ENCODE measurements at regions not wholly inside any gene's neighbourhood (a gene's known extent, or its start where the extent isn't known, plus 50 kb on each side); places are given as distances from the start of the nearest gene placed in this dataset.
"Not testable (repeated sequence)": the region's sequence is repeated elsewhere in the genome, so short reads cannot be mapped to it uniquely, and the experiment has no call there.

GRCh38 chrX:82703551-82703950 lies 804.5 kb upstream of the POU3F4 start:
- DNase-seq (ENCODE audit: low read depth, low spot score): no peak
- in situ Hi-C loops (cut with HindIII; ENCODE audit: low pct_unique_long_range_greater_than_20kb, low sequenced_read_pairs): no loop called here

GRCh38 chrX:82711457-82711856 lies 796.6 kb upstream of the POU3F4 start:
- no peak for DNase-seq (ENCODE audit: low read depth, low spot score)
- in situ Hi-C loops (cut with HindIII; ENCODE audit: low pct_unique_long_range_greater_than_20kb, low sequenced_read_pairs): no loop called here

- in situ Hi-C loops (cut with HindIII; ENCODE audit: low pct_unique_long_range_greater_than_20kb, low sequenced_read_pairs): no loop called here
- DNase-seq (ENCODE audit: low read depth, low spot score): no peak
Measured at GRCh38 chrX:82721891-82722290, 786.2 kb upstream of the POU3F4 start.

- in situ Hi-C loops (cut with HindIII; ENCODE audit: low pct_unique_long_range_greater_than_20kb, low sequenced_read_pairs): no loop called here
- no peak for DNase-seq (ENCODE audit: low read depth, low spot score)
Measured at GRCh38 chrX:82723806-82724205, 784.3 kb upstream of the POU3F4 start.

- in situ Hi-C loops (cut with HindIII; ENCODE audit: low pct_unique_long_range_greater_than_20kb, low sequenced_read_pairs); DNase-seq (ENCODE audit: low read depth, low spot score): not testable (repeated sequence)
Measured at GRCh38 chrX:82727436-82727835, 780.7 kb upstream of the POU3F4 start.

GRCh38 chrX:82732861-82733260 lies 775.2 kb upstream of the POU3F4 start:
- no peak for DNase-seq (ENCODE audit: low read depth, low spot score)
- in situ Hi-C loops (cut with HindIII; ENCODE audit: low pct_unique_long_range_greater_than_20kb, low sequenced_read_pairs): no loop called here

- DNase-seq (ENCODE audit: low read depth, low spot score): no peak
- in situ Hi-C loops (cut with HindIII; ENCODE audit: low pct_unique_long_range_greater_than_20kb, low sequenced_read_pairs): no loop called here
Measured at GRCh38 chrX:82734140-82734539, 774.0 kb upstream of the POU3F4 start.

DNA sequence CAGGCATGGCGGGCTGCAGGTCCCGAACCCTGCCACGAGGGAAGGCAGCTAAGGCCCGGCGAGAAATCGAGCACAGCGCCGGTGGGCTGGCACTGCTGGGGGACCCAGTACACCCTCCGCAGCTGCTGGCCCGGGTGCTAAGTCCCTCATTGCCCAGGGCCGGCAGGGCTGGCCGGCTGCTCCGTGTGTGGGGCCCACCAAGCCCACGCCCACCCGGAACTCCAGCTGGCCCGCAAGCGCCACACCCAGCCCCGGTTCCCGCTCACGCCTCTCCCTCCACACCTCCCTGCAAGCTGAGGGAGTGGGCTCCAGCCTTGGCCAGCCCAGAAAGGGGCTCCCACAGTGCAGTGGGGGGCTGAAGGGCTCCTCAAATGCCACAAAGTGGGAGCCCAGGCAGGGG lies 769.8 kb upstream of the POU3F4 start:
- DNase-seq (ENCODE audit: low read depth, low spot score); in situ Hi-C loops (cut with HindIII; ENCODE audit: low pct_unique_long_range_greater_than_20kb, low sequenced_read_pairs): not testable (repeated sequence)

GRCh38 chrX:82742351-82742750 lies 765.7 kb upstream of the POU3F4 start:
- in situ Hi-C loops (cut with HindIII; ENCODE audit: low pct_unique_long_range_greater_than_20kb, low sequenced_read_pairs): no loop called here
- DNase-seq (ENCODE audit: low read depth, low spot score): no peak

DNA sequence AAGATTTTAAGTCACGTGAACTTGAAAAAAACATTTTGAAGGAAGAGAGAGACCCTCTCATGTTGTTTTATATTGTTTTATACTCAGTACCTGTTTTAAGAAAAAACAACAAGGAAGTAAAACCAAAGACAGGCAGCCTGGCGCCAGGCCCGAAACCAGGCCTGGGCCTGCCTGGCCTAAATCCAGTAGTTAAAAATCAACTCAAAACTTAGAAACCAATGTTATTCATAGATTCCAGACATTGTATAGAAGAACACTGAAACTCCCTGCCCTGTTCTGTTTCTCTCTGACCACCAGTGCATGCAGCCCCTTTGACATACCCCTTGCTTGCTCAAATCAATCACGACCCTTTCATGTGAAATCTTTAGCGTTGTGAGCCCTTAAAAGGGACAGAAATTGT lies 762.4 kb upstream of the POU3F4 start:
- in situ Hi-C loops (cut with HindIII; ENCODE audit: low pct_unique_long_range_greater_than_20kb, low sequenced_read_pairs): not testable (repeated sequence)

GRCh38 chrX:82748906-82749505 lies 759.1 kb upstream of the POU3F4 start:
- in situ Hi-C loops (cut with HindIII; ENCODE audit: low pct_unique_long_range_greater_than_20kb, low sequenced_read_pairs): no loop called here
- no peak for DNase-seq (ENCODE audit: low read depth, low spot score)

More for the DNA sequence above, 762.4 kb upstream of the POU3F4 start:
- DNase-seq (ENCODE audit: low read depth, low spot score): not testable (repeated sequence)

DNA sequence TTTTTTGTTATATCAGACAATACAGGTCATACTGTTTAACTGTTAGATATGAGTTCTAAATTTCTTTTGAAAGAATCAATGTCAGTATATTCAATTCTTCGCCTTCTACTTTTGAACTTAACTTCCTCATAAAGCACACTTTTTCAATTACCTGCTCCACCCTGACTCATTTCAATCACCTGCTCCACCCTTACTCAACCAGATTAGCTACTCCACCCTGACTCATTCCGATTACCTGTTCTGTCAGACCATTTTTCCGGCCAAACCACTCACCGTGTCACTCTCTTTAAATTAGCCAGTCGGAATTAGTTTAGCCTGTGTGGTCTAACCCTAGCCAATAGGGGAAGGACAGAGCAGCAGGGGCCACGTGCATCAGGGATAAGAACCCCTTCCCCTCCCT lies 751.8 kb upstream of the POU3F4 start:
- in situ Hi-C loops (cut with HindIII; ENCODE audit: low pct_unique_long_range_greater_than_20kb, low sequenced_read_pairs): no loop called here

DNA sequence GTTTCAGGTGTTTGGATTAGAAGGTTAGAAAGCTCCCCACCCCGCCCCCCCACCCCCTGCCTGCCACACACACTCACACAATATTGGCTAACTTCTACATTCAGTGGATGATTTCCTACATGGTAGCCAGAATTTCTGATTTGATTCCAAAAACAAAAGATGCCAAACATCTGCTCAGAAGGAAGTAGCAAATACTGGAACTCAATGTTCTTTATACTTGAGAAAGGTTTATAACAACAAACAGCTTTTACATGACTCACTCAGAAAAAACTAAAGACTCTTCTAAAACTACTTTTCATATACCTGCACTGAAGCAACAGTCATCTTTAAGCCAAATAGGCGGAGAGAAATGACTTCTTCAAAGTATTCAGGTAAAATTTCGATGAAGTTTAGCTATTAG lies 750.5 kb upstream of the POU3F4 start:
- no peak for DNase-seq (ENCODE audit: low read depth, low spot score)
- in situ Hi-C loops (cut with HindIII; ENCODE audit: low pct_unique_long_range_greater_than_20kb, low sequenced_read_pairs): no loop called here

More for the DNA sequence above, 751.8 kb upstream of the POU3F4 start:
- no peak for DNase-seq (ENCODE audit: low read depth, low spot score)

- no peak for DNase-seq (ENCODE audit: low read depth, low spot score)
- in situ Hi-C loops (cut with HindIII; ENCODE audit: low pct_unique_long_range_greater_than_20kb, low sequenced_read_pairs): no loop called here
Measured at GRCh38 chrX:82764521-82764920, 743.6 kb upstream of the POU3F4 start.

DNA sequence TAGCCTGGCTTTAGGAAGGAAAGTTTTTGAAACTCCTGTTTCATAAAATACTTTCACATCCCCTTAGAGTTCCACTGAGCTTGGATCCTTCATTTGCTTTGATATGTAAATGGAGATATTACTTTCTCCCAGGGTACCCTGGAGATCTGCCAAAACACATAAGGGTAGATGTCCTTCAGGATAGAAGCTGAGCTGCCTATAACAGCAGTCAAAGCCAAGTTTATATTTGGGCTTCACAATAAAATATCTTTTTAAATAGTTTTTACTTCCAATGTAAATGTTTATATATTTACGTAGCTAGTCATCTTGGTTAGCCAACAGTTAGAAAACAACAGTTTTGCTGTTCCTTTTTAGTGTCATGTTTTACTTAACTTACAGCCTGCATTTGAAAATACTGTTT lies 742.3 kb upstream of the POU3F4 start:
- DNase-seq (ENCODE audit: low read depth, low spot score): no peak
- in situ Hi-C loops (cut with HindIII; ENCODE audit: low pct_unique_long_range_greater_than_20kb, low sequenced_read_pairs): no loop called here

GRCh38 chrX:82775426-82775825 lies 732.7 kb upstream of the POU3F4 start:
- no peak for DNase-seq (ENCODE audit: low read depth, low spot score)

DNA sequence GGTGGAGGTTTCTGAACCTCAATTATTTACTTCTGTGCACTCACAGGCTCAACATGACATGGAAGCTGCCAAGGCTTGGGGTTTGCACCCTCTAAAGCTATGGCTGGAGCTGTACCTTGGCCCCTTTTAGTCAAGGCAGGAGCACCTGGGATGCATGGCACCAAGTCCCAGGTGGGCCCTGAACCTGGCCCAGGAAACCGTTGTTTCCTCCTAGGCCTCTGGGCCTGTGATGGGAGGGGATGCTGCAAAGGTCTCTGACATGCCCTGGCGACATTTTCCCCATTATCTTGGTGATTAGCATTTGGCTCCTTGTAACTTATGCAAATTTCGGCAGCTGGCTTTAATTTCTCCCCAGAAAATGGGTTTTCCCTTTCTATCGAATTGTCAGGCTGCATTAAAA lies 726.1 kb upstream of the POU3F4 start:
- in situ Hi-C loops (cut with HindIII; ENCODE audit: low pct_unique_long_range_greater_than_20kb, low sequenced_read_pairs): no loop called here
- DNase-seq (ENCODE audit: low read depth, low spot score): no peak

More at GRCh38 chrX:82775426-82775825, 732.7 kb upstream of the POU3F4 start:
- in situ Hi-C loops (cut with HindIII; ENCODE audit: low pct_unique_long_range_greater_than_20kb, low sequenced_read_pairs): no loop called here

DNA sequence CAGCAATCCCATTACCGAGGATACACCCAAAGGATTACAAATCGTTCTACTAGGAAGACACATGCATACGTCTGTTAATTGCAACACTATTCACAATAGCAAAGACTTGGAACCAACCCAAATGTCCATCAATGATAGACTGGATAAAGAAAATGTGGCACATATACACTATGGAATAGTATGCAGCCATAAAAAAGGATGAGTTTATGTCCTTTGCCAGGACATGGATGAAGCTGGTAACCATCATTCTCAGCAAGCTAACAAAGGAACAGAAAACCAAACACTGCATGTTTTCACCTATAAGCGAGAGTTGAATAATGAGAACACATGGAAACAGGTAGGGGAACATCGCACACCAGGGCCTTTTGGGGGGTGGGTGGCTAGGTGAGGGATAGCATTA lies 695.2 kb upstream of the POU3F4 start:
- DNase-seq (ENCODE audit: low read depth, low spot score); in situ Hi-C loops (cut with HindIII; ENCODE audit: low pct_unique_long_range_greater_than_20kb, low sequenced_read_pairs): not testable (repeated sequence)

DNA sequence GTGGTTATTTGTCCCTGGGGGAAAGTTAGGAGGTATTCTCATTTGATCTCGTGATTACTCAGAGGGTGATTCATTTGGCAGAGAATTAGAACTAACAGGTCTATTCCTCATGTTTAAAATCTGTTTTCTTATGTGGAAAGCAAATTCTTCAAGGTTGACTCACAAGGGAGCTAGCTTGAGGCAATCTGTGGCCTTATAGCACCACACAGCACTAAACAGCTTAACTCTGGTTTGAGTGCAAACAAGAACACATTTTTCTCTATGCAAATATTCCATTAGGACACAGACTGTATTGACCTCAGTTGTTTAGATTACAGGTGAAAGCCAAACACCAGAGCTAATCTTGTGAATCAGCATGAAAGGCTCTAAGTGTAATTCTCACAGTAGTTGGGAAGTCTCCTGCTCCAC lies 694.4 kb upstream of the POU3F4 start:
- DNase-seq (ENCODE audit: low read depth, low spot score): peak; percentile 69
- in situ Hi-C loops (cut with HindIII; ENCODE audit: low pct_unique_long_range_greater_than_20kb, low sequenced_read_pairs): no loop called here

GRCh38 chrX:82816001-82816400 lies 692.1 kb upstream of the POU3F4 start:
- in situ Hi-C loops (cut with HindIII; ENCODE audit: low pct_unique_long_range_greater_than_20kb, low sequenced_read_pairs): no loop called here
- DNase-seq (ENCODE audit: low read depth, low spot score): no peak

Data from SK-MEL-5 (cell line).